Neural progenitor cell (in vitro differentiated cells): ENCODE measurements at regions not wholly inside any gene's neighbourhood (a gene's known extent, or its start where the extent isn't known, plus 50 kb on each side); places are given as distances from the start of the nearest gene placed in this dataset.
"Not testable (repeated sequence)": the region's sequence is repeated elsewhere in the genome, so short reads cannot be mapped to it uniquely, and the experiment has no call there.

ENCODE experiments used
- DNase-seq: peaks from one replicate; pipeline ENCODE4 v3.0.0-alpha.2; 2016; ENCODE audit warnings: low spot score
- H2AFZ ChIP-seq: fragments of 200-600 bp; sonication (generic); replicated peaks from 2 replicates; pipeline ENCODE4 v1.6.1; 2016; ENCODE audit warnings: antibody characterized with exemption
- H3F3A ChIP-seq: fragments of 200-600 bp; sonication (generic); 2 replicates; pipeline ENCODE4 v1.6.1; 2016; ENCODE audit warnings: antibody characterized with exemption, low read depth
- H3K27ac ChIP-seq: fragments of 200-600 bp; sonication (generic); 2 replicates; pipeline ENCODE4 v1.5.1; 2016; ENCODE audit warnings: mild to moderate bottlenecking
- H3K27me3 ChIP-seq: fragments of 200-600 bp; sonication (generic); 2 replicates; pipeline ENCODE4 v1.6.1; 2016; ENCODE audit warnings: mild to moderate bottlenecking, moderate library complexity
- H3K36me3 ChIP-seq: fragments of 200-600 bp; sonication (generic); 2 replicates; pipeline ENCODE4 v1.5.1; 2016
- H3K4me1 ChIP-seq: fragments of 200-600 bp; sonication (generic); 2 replicates; pipeline ENCODE4 v1.6.1; 2016; ENCODE audit warnings: mixed run types
- H3K4me2 ChIP-seq: fragments of 200-600 bp; sonication (generic); 2 replicates; pipeline ENCODE4 v1.6.1; 2016
- H3K4me3 ChIP-seq: fragments of 200-600 bp; sonication (generic); 2 replicates; pipeline ENCODE4 v1.5.1; 2016
- H3K79me2 ChIP-seq: fragments of 200-600 bp; sonication (generic); 2 replicates; pipeline ENCODE4 v1.6.1; 2016; ENCODE audit warnings: low read depth
- H3K9ac ChIP-seq: fragments of 200-600 bp; sonication (generic); 2 replicates; pipeline ENCODE4 v1.6.1; 2016
- H3K9me3 ChIP-seq: fragments of 200-600 bp; sonication (generic); 2 replicates; pipeline ENCODE4 v1.5.1; 2016; ENCODE audit warnings: low read depth
- H4K20me1 ChIP-seq: fragments of 200-600 bp; sonication (generic); 2 replicates; pipeline ENCODE4 v1.6.1; 2016; ENCODE audit warnings: low read depth
- H3K27ac Mint-ChIP-seq: 3 replicates; pipeline ENCODE4 v1.8.0; 2021; ENCODE audit warnings: mixed read lengths
- H3K27me3 Mint-ChIP-seq: 2 replicates; pipeline ENCODE4 v1.8.0; 2022; ENCODE audit warnings: low read depth, mild to moderate bottlenecking, inconsistent platforms, moderate library complexity, mixed read lengths; ENCODE audit not compliant: insufficient read depth
- H3K36me3 Mint-ChIP-seq: 3 replicates; pipeline ENCODE4 v1.8.0; 2021; ENCODE audit warnings: mixed read lengths
- H3K4me1 Mint-ChIP-seq: 3 replicates; pipeline ENCODE4 v1.8.0; 2021; ENCODE audit warnings: mixed read lengths
- H3K4me3 Mint-ChIP-seq: 3 replicates; pipeline ENCODE4 v1.8.0; 2021; ENCODE audit warnings: mild to moderate bottlenecking, moderate library complexity, mixed read lengths
- H3K9me3 Mint-ChIP-seq: 3 replicates; pipeline ENCODE4 v1.8.0; 2020; ENCODE audit warnings: mixed read lengths
- EZH2 ChIP-seq: fragments of 200-600 bp; sonication (generic); IDR thresholded peaks from 2 replicates; pipeline ENCODE4 v1.6.1; 2017; ENCODE audit warnings: antibody characterized with exemption, mild to moderate bottlenecking, moderate library complexity
- EZH2phosphoT487 ChIP-seq: fragments of 200-600 bp; sonication (generic); IDR thresholded peaks from 2 replicates; pipeline ENCODE4 v1.6.1; 2017; ENCODE audit warnings: antibody characterized with exemption
- TF ChIP-seq, protein P1 (sequence below): fragments of 200-600 bp; sonication (generic); IDR thresholded peaks from 2 replicates; pipeline ENCODE4 v1.5.1; 2017; ENCODE audit warnings: antibody characterized with exemption, mild to moderate bottlenecking

DNA sequence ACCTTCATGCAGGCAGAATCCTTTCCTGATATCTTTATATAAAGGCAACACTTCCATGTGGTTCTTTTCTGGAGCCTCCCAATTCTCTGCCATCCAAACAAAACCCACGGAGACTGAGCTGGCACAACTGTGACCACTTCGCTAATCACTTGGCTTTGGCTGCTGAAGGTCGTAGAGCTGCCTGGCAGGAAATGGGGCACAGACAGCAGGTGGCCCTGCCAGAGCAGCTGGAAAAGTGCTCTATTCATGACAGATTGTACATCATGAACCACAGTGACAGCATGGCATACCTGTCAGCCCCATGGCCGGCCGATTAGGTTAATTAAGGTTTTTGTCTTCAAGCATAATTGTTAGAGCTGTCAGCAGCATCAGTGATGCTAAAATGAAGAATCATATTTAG lies 141.9 kb upstream of the ANKRD55 start:
- H3K27me3 Mint-ChIP-seq, result no peaks in the 10 kb centered on the region
- Histone ChIP-seq H3K4me1 (no peaks in the 10 kb centered on the region), H3F3A (no peaks in the 10 kb centered on the region), H3K79me2 (no peaks in the 10 kb centered on the region), H3K9me3 (no peaks in the 10 kb centered on the region), H3K36me3 (no peaks in the 10 kb centered on the region), H3K27me3 (no peaks in the 10 kb centered on the region), H3K4me3 (no peak overlapping the region), H3K9ac (no peak overlapping the region), H3K27ac (no peak overlapping the region), H2AFZ (no peak overlapping the region), H4K20me1 (no peaks in the 10 kb centered on the region), H3K4me2 (no peak overlapping the region)
- DNase-seq, result no peak
- no peak overlapping the region for H3K4me3 Mint-ChIP-seq
- H3K9me3 Mint-ChIP-seq, result peaks cover 14% of the 10 kb centered on the region
- H3K27ac Mint-ChIP-seq, result no peak overlapping the region
- TF ChIP-seq, protein P1, sequence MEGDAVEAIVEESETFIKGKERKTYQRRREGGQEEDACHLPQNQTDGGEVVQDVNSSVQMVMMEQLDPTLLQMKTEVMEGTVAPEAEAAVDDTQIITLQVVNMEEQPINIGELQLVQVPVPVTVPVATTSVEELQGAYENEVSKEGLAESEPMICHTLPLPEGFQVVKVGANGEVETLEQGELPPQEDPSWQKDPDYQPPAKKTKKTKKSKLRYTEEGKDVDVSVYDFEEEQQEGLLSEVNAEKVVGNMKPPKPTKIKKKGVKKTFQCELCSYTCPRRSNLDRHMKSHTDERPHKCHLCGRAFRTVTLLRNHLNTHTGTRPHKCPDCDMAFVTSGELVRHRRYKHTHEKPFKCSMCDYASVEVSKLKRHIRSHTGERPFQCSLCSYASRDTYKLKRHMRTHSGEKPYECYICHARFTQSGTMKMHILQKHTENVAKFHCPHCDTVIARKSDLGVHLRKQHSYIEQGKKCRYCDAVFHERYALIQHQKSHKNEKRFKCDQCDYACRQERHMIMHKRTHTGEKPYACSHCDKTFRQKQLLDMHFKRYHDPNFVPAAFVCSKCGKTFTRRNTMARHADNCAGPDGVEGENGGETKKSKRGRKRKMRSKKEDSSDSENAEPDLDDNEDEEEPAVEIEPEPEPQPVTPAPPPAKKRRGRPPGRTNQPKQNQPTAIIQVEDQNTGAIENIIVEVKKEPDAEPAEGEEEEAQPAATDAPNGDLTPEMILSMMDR, result no peak
- no peak for TF ChIP-seq EZH2phosphoT487
- no peak for TF ChIP-seq EZH2
- no peaks in the 10 kb centered on the region for H3K4me1 Mint-ChIP-seq
- no peaks in the 10 kb centered on the region for H3K36me3 Mint-ChIP-seq

DNA sequence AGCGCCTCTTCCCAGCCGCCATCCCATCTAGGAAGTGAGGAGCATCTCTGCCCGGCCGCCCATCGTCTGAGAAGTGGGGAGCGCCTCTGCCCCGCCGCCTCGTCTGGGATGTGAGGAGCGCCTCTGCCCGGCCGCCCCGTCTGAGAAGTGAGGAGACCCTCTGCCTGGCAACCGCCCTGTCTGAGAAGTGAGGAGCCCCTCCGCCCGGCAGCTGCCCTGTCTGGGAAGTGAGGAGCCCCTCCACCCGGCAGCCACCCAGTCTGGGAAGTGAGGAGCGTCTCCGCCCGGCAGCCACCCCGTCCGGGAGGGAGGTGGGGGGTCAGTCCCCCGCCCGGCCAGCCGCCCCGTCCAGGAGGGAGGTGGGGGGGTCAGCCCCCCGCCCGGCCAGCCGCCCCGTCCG lies 139.4 kb upstream of the ANKRD55 start:
- not testable (repeated sequence) for H3K27ac Mint-ChIP-seq

DNA sequence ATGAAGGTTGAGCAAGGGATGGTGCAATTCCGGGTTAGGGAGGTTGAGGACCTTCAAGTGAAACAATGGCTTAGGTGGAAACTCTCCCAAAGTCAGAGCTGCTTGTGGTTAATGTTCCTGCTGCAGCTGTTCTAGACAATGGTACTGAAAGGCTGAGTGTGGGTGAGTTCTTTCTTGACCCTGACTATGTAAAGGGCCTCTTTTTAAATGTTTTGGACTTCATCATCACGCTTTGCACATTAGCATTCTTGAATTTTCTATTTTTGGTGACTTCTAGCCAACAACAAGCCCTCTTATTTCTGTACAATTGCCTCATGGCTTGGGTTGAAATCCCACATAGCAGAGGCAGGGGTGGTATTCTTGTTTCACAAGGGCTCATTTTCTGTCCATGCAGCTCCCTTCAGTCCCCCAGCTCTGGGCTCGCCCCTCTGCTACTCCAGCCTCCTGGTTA lies 136.3 kb upstream of the ANKRD55 start:
- Mint-ChIP-seq H3K4me3 (no peak overlapping the region), H3K36me3 (no peaks in the 10 kb centered on the region), H3K27me3 (peaks cover 3% of the 10 kb centered on the region), H3K9me3 (peaks cover 8% of the 10 kb centered on the region), H3K27ac (no peak overlapping the region), H3K4me1 (no peaks in the 10 kb centered on the region)
- TF ChIP-seq, protein P1, result no peak
- no peak for TF ChIP-seq EZH2phosphoT487
- TF ChIP-seq EZH2, result no peak
- no peaks in the 10 kb centered on the region for H4K20me1 ChIP-seq
- H3K27ac ChIP-seq, result no peak overlapping the region
- no peak overlapping the region for H3K4me3 ChIP-seq
- H3K9ac ChIP-seq, result no peak overlapping the region
- no peaks in the 10 kb centered on the region for H3K27me3 ChIP-seq
- H2AFZ ChIP-seq, result no peak overlapping the region
- no peaks in the 10 kb centered on the region for H3K79me2 ChIP-seq
- no peak for DNase-seq
- no peaks in the 10 kb centered on the region for H3F3A ChIP-seq
- H3K4me2 ChIP-seq, result no peak overlapping the region
- no peaks in the 10 kb centered on the region for H3K9me3 ChIP-seq
- H3K36me3 ChIP-seq, result no peaks in the 10 kb centered on the region
- H3K4me1 ChIP-seq, result no peaks in the 10 kb centered on the region

More for the DNA sequence above, 139.4 kb upstream of the ANKRD55 start:
- not testable (repeated sequence) for H4K20me1 ChIP-seq, H3K79me2 ChIP-seq, H3K4me3 ChIP-seq, H3K4me1 ChIP-seq, H3K36me3 Mint-ChIP-seq, H3K4me2 ChIP-seq, H3K4me3 Mint-ChIP-seq, H3F3A ChIP-seq, DNase-seq, H3K4me1 Mint-ChIP-seq, H2AFZ ChIP-seq, H3K36me3 ChIP-seq, H3K27ac ChIP-seq, H3K9me3 ChIP-seq, H3K27me3 ChIP-seq, H3K27me3 Mint-ChIP-seq, H3K9ac ChIP-seq
- peaks cover 14% of the 10 kb centered on the region for H3K9me3 Mint-ChIP-seq

DNA sequence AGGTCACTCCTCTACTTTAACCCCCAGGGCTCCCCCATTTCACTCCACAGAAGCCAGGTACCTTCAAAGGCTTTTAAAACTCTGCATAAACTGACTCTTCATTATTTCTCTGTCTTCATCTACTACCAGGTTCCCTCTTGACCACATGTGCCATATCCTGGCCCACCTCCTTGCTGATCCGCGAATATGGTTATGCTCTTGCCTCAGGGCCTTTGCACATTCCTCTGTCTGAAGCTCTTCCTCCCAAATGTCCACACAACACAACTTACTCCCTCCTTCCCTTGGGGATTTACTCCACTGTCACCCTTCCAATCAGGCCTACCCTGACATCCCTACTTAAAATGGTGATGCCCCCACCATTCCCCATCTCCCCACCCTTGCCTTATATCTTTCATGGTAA lies 134.6 kb upstream of the ANKRD55 start:
- Histone ChIP-seq H4K20me1 (no peaks in the 10 kb centered on the region), H3K4me3 (no peak overlapping the region), H2AFZ (no peak overlapping the region), H3K4me1 (no peaks in the 10 kb centered on the region), H3K9me3 (no peaks in the 10 kb centered on the region), H3K79me2 (no peaks in the 10 kb centered on the region), H3K36me3 (no peaks in the 10 kb centered on the region), H3K27me3 (no peaks in the 10 kb centered on the region), H3K9ac (no peak overlapping the region), H3K4me2 (no peak overlapping the region), H3K27ac (no peak overlapping the region), H3F3A (no peaks in the 10 kb centered on the region)
- Mint-ChIP-seq H3K4me3 (no peak overlapping the region), H3K4me1 (no peaks in the 10 kb centered on the region), H3K27me3 (peaks cover 3% of the 10 kb centered on the region), H3K36me3 (no peaks in the 10 kb centered on the region), H3K9me3 (peaks cover 2% of the 10 kb centered on the region), H3K27ac (no peak overlapping the region)
- DNase-seq, result no peak
- no peak for TF ChIP-seq EZH2
- TF ChIP-seq EZH2phosphoT487, result no peak
- TF ChIP-seq, protein P1, result no peak
